GM21515 (cell line): ENCODE measurements at regions not wholly inside any gene's neighbourhood (a gene's known extent, or its start where the extent isn't known, plus 50 kb on each side); places are given as distances from the start of the nearest gene placed in this dataset.

Experiments used
- ATAC-seq: cut with Tn5 transposase; IDR thresholded peaks from one replicate; pipeline ENCODE4 v1.9.1; 2021; ENCODE audit not compliant: unreplicated experiment

GRCh38 chr5:5816960-5817359, 394.5 kb downstream of the ICE1 start:
- ATAC-seq: no peak

- ATAC-seq: no peak
These were observed 391.0 kb downstream of the ICE1 start for GRCh38 chr5:5813441-5813840.

GRCh38 chr5:5810461-5810860, 388.0 kb downstream of the ICE1 start:
- no peak for ATAC-seq

GRCh38 chr5:5805916-5806315, 383.4 kb downstream of the ICE1 start:
- no peak for ATAC-seq

- ATAC-seq: no peak
These were observed 382.2 kb downstream of the ICE1 start for GRCh38 chr5:5804478-5805233.

GRCh38 chr5:5800801-5801761, 378.6 kb downstream of the ICE1 start:
- ATAC-seq: no peak

GRCh38 chr5:5799826-5800225, 377.3 kb downstream of the ICE1 start:
- no peak for ATAC-seq

- ATAC-seq: no peak
These were observed 376.8 kb downstream of the ICE1 start for GRCh38 chr5:5799229-5799628.

- no peak for ATAC-seq
These were observed 376.0 kb downstream of the ICE1 start for GRCh38 chr5:5798462-5798861.

- ATAC-seq: no peak
These were observed 375.6 kb downstream of the ICE1 start for GRCh38 chr5:5798041-5798440.

GRCh38 chr5:5795074-5795771, 372.7 kb downstream of the ICE1 start:
- ATAC-seq: no peak

GRCh38 chr5:5794118-5794560, 371.7 kb downstream of the ICE1 start:
- ATAC-seq: no peak

GRCh38 chr5:5793242-5794117, 371.0 kb downstream of the ICE1 start:
- ATAC-seq: no peak

GRCh38 chr5:5792106-5792505, 369.6 kb downstream of the ICE1 start:
- ATAC-seq: no peak

GRCh38 chr5:5788793-5789192, 366.3 kb downstream of the ICE1 start:
- no peak for ATAC-seq

- no peak for ATAC-seq
These were observed 364.9 kb downstream of the ICE1 start for GRCh38 chr5:5787373-5787772.

GRCh38 chr5:5784101-5784500, 361.6 kb downstream of the ICE1 start:
- no peak for ATAC-seq

- ATAC-seq: no peak
These were observed 360.5 kb downstream of the ICE1 start for GRCh38 chr5:5783021-5783420.

- ATAC-seq: no peak
These were observed 359.9 kb downstream of the ICE1 start for GRCh38 chr5:5782402-5782801.

- ATAC-seq: no peak
These were observed 358.9 kb downstream of the ICE1 start for GRCh38 chr5:5781335-5781734.
